ENCODE measurements at regions not wholly inside any gene's neighbourhood (a gene's known extent, or its start where the extent isn't known, plus 50 kb on each side); places are given as distances from the start of the nearest gene placed in this dataset.

DNA sequence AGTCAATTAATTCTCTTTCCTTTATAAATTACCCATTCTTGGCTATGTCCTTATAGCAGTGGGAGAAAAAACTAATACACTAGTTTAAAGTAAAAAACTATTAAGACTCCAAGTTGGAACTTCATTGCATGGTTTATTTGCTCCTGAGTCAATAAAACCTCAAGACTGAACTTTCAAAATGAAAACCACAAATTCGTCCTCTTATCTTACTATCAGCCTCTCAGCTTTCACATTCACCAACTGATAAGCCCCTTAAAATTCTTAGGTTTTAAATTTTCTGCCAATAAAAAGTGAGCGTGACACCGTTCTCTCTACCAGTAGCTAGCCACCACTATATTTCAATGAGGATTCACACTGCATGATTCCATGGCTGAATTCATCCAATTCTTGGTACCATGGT, 346.4 kb upstream of the NPSR1 start:
- Histone ChIP-seq H3K4me3 (no peak overlapping the region), H3K9me3 (ENCODE audit: low read depth, low read length) (peaks cover 9% of the 10 kb centered on the region; the same call in 1 of the 2 replicates), H3K36me3 (ENCODE audit: insufficient read depth, low read length) (no peaks in the 10 kb centered on the region), H3K9ac (ENCODE audit: insufficient read length) (no peak overlapping the region), H3K27ac (no peak overlapping the region)
- TF ChIP-seq FOXP2 (optimal IDR thresholded peaks at IDR 0.05; ENCODE audit: control extremely low read depth, extremely low read length, insufficient read depth) (no peak), POLR2AphosphoS5 (IDR thresholded peaks at IDR 0.05; ENCODE audit: borderline replicate concordance, low read depth, low read length) (no peak), EZH2 (IDR thresholded peaks at IDR 0.05) (no peak)
- no peak for DNase-seq (ENCODE audit: low read depth, low spot score)

DNA sequence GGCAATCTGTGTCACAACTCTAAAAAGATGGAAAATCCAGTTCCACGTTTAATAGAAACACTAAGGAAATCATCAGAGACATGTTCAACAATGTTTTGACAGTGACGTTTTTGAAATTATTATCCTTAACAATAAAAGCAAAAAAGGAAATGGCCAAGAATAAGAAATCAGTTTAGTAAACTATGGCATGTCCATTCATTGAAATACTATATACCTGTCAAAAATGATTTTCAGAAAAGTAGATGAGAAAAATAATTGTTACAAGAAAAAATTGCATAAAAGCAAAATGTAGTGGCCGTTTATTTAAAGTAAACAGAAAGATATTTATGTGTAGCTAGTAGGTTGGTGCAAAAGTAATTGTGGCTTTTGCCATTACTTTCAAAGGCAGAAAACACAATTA, 345.4 kb upstream of the NPSR1 start:
- peaks cover 9% of the 10 kb centered on the region; the same call in 1 of the 2 replicates for H3K9me3 ChIP-seq (ENCODE audit: low read depth, low read length)
- DNase-seq (ENCODE audit: low read depth, low spot score): no peak
- no peak overlapping the region for H3K9ac ChIP-seq (ENCODE audit: insufficient read length)
- no peaks in the 10 kb centered on the region for H3K36me3 ChIP-seq (ENCODE audit: insufficient read depth, low read length)
- TF ChIP-seq POLR2AphosphoS5 (IDR thresholded peaks at IDR 0.05; ENCODE audit: borderline replicate concordance, low read depth, low read length): no peak
- no peak for TF ChIP-seq EZH2 (IDR thresholded peaks at IDR 0.05)
- no peak for TF ChIP-seq FOXP2 (optimal IDR thresholded peaks at IDR 0.05; ENCODE audit: control extremely low read depth, extremely low read length, insufficient read depth)
- H3K4me3 ChIP-seq: no peak overlapping the region
- no peak overlapping the region for H3K27ac ChIP-seq

DNA sequence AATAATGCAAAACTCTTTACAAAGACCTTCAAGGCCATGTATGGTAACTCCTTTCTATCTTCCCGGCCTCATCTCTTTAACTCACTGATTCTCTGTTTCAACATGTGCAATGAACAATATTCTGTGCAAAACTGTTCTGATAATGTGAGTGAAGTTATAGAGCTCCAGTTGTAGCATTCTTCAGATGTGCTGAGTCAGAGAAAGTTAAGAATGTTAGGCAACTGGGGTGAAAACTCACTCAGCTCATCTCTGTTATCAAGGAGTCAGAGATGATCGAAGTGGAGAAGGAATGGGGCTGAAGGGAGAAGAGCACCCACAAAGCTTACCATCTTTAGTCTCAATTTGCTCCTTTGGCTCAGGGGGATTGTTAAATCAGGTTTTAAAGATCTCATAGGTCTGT, 344.7 kb upstream of the NPSR1 start:
- TF ChIP-seq FOXP2 (optimal IDR thresholded peaks at IDR 0.05; ENCODE audit: control extremely low read depth, extremely low read length, insufficient read depth): no peak
- no peak for TF ChIP-seq EZH2 (IDR thresholded peaks at IDR 0.05)
- no peak for TF ChIP-seq POLR2AphosphoS5 (IDR thresholded peaks at IDR 0.05; ENCODE audit: borderline replicate concordance, low read depth, low read length)
- H3K4me3 ChIP-seq: no peak overlapping the region
- DNase-seq (ENCODE audit: low read depth, low spot score): no peak
- peaks cover 9% of the 10 kb centered on the region; the same call in 1 of the 2 replicates for H3K9me3 ChIP-seq (ENCODE audit: low read depth, low read length)
- no peak overlapping the region for H3K9ac ChIP-seq (ENCODE audit: insufficient read length)
- no peak overlapping the region for H3K27ac ChIP-seq
- no peaks in the 10 kb centered on the region for H3K36me3 ChIP-seq (ENCODE audit: insufficient read depth, low read length)

DNA sequence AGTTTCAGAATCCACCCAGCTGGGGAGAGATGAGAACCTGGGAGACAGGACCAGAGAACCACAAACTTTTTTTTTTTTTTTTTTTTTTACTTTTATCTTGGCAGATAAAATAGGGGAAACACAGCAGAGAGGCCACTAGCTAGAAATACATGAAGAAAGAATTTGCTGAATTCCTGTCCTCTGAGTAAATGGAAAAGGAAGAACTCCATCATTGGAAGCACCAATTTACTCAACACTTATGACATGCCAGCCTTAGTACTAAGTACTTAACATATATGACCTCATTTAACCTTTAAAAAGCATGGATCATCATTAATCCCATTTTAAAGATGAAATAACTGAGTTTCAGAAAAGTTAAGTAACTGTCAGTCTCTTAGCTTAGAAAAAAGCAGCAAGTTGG, 343.0 kb upstream of the NPSR1 start:
- Histone ChIP-seq H3K4me3 (no peak overlapping the region), H3K36me3 (ENCODE audit: insufficient read depth, low read length) (no peaks in the 10 kb centered on the region), H3K27ac (no peak overlapping the region), H3K9ac (ENCODE audit: insufficient read length) (no peak overlapping the region), H3K9me3 (ENCODE audit: low read depth, low read length) (peaks cover 9% of the 10 kb centered on the region; the same call in 1 of the 2 replicates)
- no peak for DNase-seq (ENCODE audit: low read depth, low spot score)
- TF ChIP-seq FOXP2 (optimal IDR thresholded peaks at IDR 0.05; ENCODE audit: control extremely low read depth, extremely low read length, insufficient read depth): no peak

DNA sequence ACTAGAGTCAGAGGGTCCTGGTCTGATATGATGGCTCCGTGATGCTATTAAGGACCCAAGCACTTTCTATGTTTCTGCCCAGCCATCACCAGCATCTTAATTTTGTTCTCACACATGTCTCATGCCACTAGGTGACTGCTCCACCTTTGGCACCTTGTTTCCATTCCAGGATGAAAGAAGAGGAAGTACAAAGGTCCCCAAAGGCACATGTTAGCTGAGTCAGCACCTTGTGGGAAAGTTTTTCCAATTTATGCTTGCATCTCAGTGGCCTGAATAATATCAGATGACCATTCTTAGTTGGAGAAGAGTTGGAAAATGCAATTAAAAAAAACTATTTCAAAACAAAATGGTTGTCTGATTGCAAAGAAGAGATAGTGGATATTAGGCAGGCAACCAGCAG, 341.0 kb upstream of the NPSR1 start:
- Histone ChIP-seq H3K4me3 (no peak overlapping the region), H3K9me3 (ENCODE audit: low read depth, low read length) (peaks cover 7% of the 10 kb centered on the region; the same call in 1 of the 2 replicates), H3K9ac (ENCODE audit: insufficient read length) (no peak overlapping the region), H3K36me3 (ENCODE audit: insufficient read depth, low read length) (no peaks in the 10 kb centered on the region), H3K27ac (no peak overlapping the region)
- TF ChIP-seq FOXP2 (optimal IDR thresholded peaks at IDR 0.05; ENCODE audit: control extremely low read depth, extremely low read length, insufficient read depth) (no peak), POLR2AphosphoS5 (IDR thresholded peaks at IDR 0.05; ENCODE audit: borderline replicate concordance, low read depth, low read length) (no peak), EZH2 (IDR thresholded peaks at IDR 0.05) (no peak)
- DNase-seq (ENCODE audit: low read depth, low spot score): no peak

DNA sequence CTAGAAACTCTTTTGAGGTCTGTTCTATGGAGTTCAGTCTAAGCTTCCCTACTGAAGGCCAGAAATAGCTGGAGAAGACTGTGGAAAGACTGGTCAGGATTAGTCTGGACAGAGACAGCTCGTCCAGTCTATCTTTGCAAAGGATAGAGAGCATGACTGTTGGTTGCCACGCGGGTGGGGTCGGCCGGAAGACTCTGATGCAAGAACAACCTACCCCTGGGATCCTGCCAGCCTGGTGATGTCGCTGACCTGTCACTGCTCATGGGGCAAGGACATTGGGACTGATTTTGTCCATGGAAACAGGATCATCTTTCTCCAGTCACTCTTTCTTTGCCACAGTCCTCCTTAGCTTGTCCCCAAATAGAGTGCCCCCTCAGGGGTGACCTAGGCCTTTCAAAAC, 337.6 kb upstream of the NPSR1 start:
- H3K9me3 ChIP-seq (ENCODE audit: low read depth, low read length): no peaks in the 10 kb centered on the region
- no peak overlapping the region for H3K9ac ChIP-seq (ENCODE audit: insufficient read length)
- DNase-seq (ENCODE audit: low read depth, low spot score): no peak
- no peak overlapping the region for H3K27ac ChIP-seq
- no peak overlapping the region for H3K4me3 ChIP-seq
- TF ChIP-seq POLR2AphosphoS5 (IDR thresholded peaks at IDR 0.05; ENCODE audit: borderline replicate concordance, low read depth, low read length): no peak
- TF ChIP-seq EZH2 (IDR thresholded peaks at IDR 0.05): no peak
- no peak for TF ChIP-seq FOXP2 (optimal IDR thresholded peaks at IDR 0.05; ENCODE audit: control extremely low read depth, extremely low read length, insufficient read depth)
- H3K36me3 ChIP-seq (ENCODE audit: insufficient read depth, low read length): no peaks in the 10 kb centered on the region

DNA sequence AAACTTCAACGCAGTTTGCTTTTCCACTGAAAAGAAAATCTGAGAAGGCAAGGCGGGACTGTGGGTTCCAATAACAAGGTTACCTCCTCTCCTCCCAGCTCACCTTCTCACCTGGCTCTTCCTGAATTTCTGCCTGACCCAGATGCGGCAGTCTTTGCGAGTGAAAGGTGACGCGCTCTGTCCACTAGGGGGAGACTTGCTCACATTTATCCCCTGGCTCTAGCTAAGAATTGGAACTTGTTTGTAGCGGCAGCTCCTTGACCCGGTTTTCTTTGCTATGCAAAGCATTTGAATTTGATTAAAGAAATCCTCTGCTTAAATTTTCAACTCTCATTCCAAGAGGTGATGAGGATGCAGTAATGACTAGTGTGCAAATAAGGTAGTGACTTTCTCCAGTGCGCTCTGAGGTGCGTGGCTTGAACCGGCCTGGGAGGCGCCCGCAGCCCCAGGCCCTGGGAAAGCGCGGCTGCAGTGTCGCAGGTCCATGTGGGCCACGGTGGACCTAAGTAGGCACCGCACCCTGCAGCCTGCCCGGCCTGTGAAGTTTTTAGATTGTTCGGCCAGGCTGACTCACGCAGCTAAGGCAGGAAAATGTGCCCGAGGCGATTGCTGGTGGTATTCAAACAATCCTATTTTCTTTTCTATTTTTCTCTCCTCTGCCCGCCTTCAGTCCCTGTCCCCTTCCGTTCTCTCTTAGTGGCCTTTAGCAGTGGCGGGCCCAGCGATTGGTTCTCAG, 336.9 kb upstream of the NPSR1 start:
- no peaks in the 10 kb centered on the region for H3K36me3 ChIP-seq (ENCODE audit: insufficient read depth, low read length)
- H3K9me3 ChIP-seq (ENCODE audit: low read depth, low read length): no peaks in the 10 kb centered on the region
- no peak overlapping the region for H3K4me3 ChIP-seq
- TF ChIP-seq FOXP2 (optimal IDR thresholded peaks at IDR 0.05; ENCODE audit: control extremely low read depth, extremely low read length, insufficient read depth) (no peak), EZH2 (IDR thresholded peaks at IDR 0.05) (no peak), POLR2AphosphoS5 (IDR thresholded peaks at IDR 0.05; ENCODE audit: borderline replicate concordance, low read depth, low read length) (no peak)
- DNase-seq (ENCODE audit: low read depth, low spot score): peak; percentile 39
- no peak overlapping the region for H3K27ac ChIP-seq
- no peak overlapping the region for H3K9ac ChIP-seq (ENCODE audit: insufficient read length)

DNA sequence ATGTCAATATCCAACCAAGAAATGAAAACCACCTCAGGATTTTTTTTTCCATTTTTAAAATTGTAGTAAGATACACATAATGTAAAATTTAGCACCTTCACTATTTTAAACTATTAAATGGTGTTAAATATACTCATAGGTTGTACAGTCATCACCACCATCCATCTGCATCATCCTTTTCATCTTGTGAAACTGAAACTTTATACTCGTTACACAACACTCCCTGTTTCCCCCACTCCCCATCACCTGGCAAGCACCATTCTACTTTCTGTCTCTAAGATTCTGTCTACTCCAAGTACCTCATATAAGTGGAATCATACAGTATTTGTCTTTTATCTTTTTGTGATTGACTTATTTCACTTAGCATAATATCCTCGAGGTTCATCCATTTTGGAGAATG, 335.2 kb upstream of the NPSR1 start:
- TF ChIP-seq POLR2AphosphoS5 (IDR thresholded peaks at IDR 0.05; ENCODE audit: borderline replicate concordance, low read depth, low read length) (no peak), FOXP2 (optimal IDR thresholded peaks at IDR 0.05; ENCODE audit: control extremely low read depth, extremely low read length, insufficient read depth) (no peak), EZH2 (IDR thresholded peaks at IDR 0.05) (no peak)
- H3K9ac ChIP-seq (ENCODE audit: insufficient read length): no peak overlapping the region
- no peaks in the 10 kb centered on the region for H3K36me3 ChIP-seq (ENCODE audit: insufficient read depth, low read length)
- H3K9me3 ChIP-seq (ENCODE audit: low read depth, low read length): no peaks in the 10 kb centered on the region
- DNase-seq (ENCODE audit: low read depth, low spot score): no peak
- H3K27ac ChIP-seq: no peak overlapping the region
- no peak overlapping the region for H3K4me3 ChIP-seq

DNA sequence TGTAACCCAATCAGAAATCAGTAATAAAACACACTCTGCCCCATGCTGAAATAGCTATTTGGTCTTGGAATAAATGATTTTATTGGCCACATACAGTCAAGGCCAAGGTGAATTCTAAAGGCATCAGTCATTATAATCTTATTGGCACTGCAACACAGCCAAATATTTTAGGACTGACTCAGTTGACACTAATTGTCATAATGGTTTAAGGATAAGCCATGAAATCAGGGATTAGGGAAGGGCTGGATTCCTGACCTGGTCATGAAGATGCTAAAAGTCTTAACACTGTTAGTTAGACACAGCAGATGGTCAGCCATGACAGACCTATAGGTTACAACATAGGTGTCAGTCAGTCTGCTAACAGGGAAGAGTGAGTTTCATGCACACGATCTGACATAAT, 330.3 kb upstream of the NPSR1 start:
- TF ChIP-seq POLR2AphosphoS5 (IDR thresholded peaks at IDR 0.05; ENCODE audit: borderline replicate concordance, low read depth, low read length) (no peak), EZH2 (IDR thresholded peaks at IDR 0.05) (no peak), FOXP2 (optimal IDR thresholded peaks at IDR 0.05; ENCODE audit: control extremely low read depth, extremely low read length, insufficient read depth) (no peak)
- Histone ChIP-seq H3K27ac (no peak overlapping the region), H3K9me3 (ENCODE audit: low read depth, low read length) (no peaks in the 10 kb centered on the region), H3K9ac (ENCODE audit: insufficient read length) (no peak overlapping the region), H3K36me3 (ENCODE audit: insufficient read depth, low read length) (no peaks in the 10 kb centered on the region), H3K4me3 (no peak overlapping the region)
- no peak for DNase-seq (ENCODE audit: low read depth, low spot score)
